Effector memory CD4-positive, alpha-beta T cell (primary cell): ENCODE measurements at regions not wholly inside any gene's neighbourhood (a gene's known extent, or its start where the extent isn't known, plus 50 kb on each side); places are given as distances from the start of the nearest gene placed in this dataset.

ENCODE experiments used
- DNase-seq, 3 donors: peaks; one replicate each; pipeline ENCODE4 v3.0.0-alpha.2; 2020
- H3K27ac ChIP-seq: 2 replicates; pipeline ENCODE4 v1.7.0; 2013; ENCODE audit warnings: mild to moderate bottlenecking, low read length, moderate library complexity; ENCODE audit not compliant: insufficient read depth, poor library complexity, severe bottlenecking
- H3K27me3 ChIP-seq: replicated peaks from 2 replicates; pipeline ENCODE4 v1.7.0; 2013; ENCODE audit warnings: mild to moderate bottlenecking, low read length; ENCODE audit not compliant: insufficient read depth, control insufficient read depth, poor library complexity, severe bottlenecking
- H3K36me3 ChIP-seq: 2 replicates; pipeline ENCODE4 v1.7.0; 2013; ENCODE audit warnings: mild to moderate bottlenecking, low read length, moderate library complexity; ENCODE audit not compliant: control insufficient read depth, insufficient read depth
- H3K4me1 ChIP-seq: 2 replicates; pipeline ENCODE4 v1.7.0; 2013; ENCODE audit warnings: low read length, mild to moderate bottlenecking; ENCODE audit not compliant: control insufficient read depth, insufficient read depth, poor library complexity, severe bottlenecking
- H3K4me3 ChIP-seq: 2 replicates; pipeline ENCODE4 v1.7.0; 2013; ENCODE audit warnings: low read length, low read depth, mild to moderate bottlenecking; ENCODE audit not compliant: insufficient read depth, poor library complexity, severe bottlenecking
- H3K9me3 ChIP-seq: 2 replicates; pipeline ENCODE4 v1.7.0; 2013; ENCODE audit warnings: mild to moderate bottlenecking, low read length, moderate library complexity; ENCODE audit not compliant: control insufficient read depth

- H3K27me3 ChIP-seq, result no peaks in the 10 kb centered on the region
- H3K9me3 ChIP-seq, result no peaks in the 10 kb centered on the region
- no peak overlapping the region for H3K27ac ChIP-seq
- DNase-seq, result no peak
- no peaks in the 10 kb centered on the region for H3K4me1 ChIP-seq
- H3K36me3 ChIP-seq, result no peaks in the 10 kb centered on the region
- H3K4me3 ChIP-seq, result no peak overlapping the region
These were observed 1491.8 kb upstream of the IGFBP7 start for GRCh38 chr4:58602022-58602421.

GRCh38 chr4:58600290-58600689 is 1490.1 kb upstream of the IGFBP7 start:
- H3K36me3 ChIP-seq, result no peaks in the 10 kb centered on the region
- no peak for DNase-seq
- H3K9me3 ChIP-seq, result no peaks in the 10 kb centered on the region
- H3K4me3 ChIP-seq, result no peak overlapping the region
- no peaks in the 10 kb centered on the region for H3K27me3 ChIP-seq
- H3K27ac ChIP-seq, result no peak overlapping the region
- H3K4me1 ChIP-seq, result no peaks in the 10 kb centered on the region

DNA sequence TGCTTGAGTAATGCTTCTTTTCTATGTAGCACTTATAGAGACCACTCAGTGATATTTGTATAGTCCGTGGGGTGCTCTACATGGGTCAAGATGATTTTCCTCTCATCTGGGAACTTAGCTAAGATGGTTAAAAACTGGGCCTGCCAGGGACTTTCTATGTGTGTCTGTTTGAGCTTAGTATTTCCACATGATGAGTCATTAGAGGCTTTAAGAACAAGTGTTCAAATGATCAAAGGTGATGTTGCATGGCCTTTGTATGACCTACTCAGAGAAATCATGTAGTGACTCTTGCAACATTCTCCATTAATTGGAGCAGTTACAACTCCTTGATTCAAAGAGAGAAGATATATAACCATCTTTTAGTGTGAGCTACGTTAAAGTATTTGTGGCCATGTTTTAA is 1480.5 kb upstream of the IGFBP7 start:
- H3K27me3 ChIP-seq, result no peaks in the 10 kb centered on the region
- no peaks in the 10 kb centered on the region for H3K9me3 ChIP-seq
- no peaks in the 10 kb centered on the region for H3K4me1 ChIP-seq
- no peak overlapping the region for H3K27ac ChIP-seq
- DNase-seq, result no peak
- no peak overlapping the region for H3K4me3 ChIP-seq
- H3K36me3 ChIP-seq, result no peaks in the 10 kb centered on the region

- no peak for DNase-seq
- Histone ChIP-seq H3K36me3 (no peaks in the 10 kb centered on the region), H3K4me1 (no peaks in the 10 kb centered on the region)
These were observed 1477.7 kb upstream of the IGFBP7 start for GRCh38 chr4:58587856-58588255.

DNA sequence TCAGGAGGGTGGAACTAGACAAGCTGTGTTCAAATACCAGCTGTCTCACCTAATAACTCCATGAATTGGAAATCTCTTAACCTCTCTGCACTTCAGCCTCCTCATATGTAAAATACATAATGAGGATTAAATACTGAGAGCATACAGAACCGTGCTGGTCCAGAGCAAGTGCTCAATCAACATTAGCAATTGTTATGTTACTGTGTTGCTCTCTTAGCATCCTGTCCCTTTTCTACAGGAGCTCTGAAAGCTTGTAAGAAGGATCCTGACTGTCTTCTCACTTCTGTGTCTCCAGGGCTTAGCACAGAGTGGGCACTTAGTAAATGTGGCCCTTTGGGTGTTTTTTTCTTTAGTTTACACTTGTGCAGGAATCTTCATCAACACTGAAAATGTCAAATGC is 1456.1 kb upstream of the IGFBP7 start:
- Histone ChIP-seq H3K27me3 (no peaks in the 10 kb centered on the region), H3K27ac (no peak overlapping the region), H3K4me1 (no peaks in the 10 kb centered on the region), H3K9me3 (peaks cover 3% of the 10 kb centered on the region), H3K36me3 (no peaks in the 10 kb centered on the region), H3K4me3 (no peak overlapping the region)
- no peak for DNase-seq

More at GRCh38 chr4:58587856-58588255, 1477.7 kb upstream of the IGFBP7 start:
- H3K27me3 ChIP-seq, result no peaks in the 10 kb centered on the region
- no peak overlapping the region for H3K4me3 ChIP-seq
- no peak overlapping the region for H3K27ac ChIP-seq
- no peaks in the 10 kb centered on the region for H3K9me3 ChIP-seq

- no peaks in the 10 kb centered on the region for H3K36me3 ChIP-seq
- H3K27me3 ChIP-seq, result no peaks in the 10 kb centered on the region
- no peak overlapping the region for H3K4me3 ChIP-seq
- H3K27ac ChIP-seq, result no peak overlapping the region
- no peak for DNase-seq
- no peaks in the 10 kb centered on the region for H3K4me1 ChIP-seq
- H3K9me3 ChIP-seq, result peaks cover 6% of the 10 kb centered on the region
These were observed 1454.7 kb upstream of the IGFBP7 start for GRCh38 chr4:58564695-58565475.

- DNase-seq, result no peak
- Histone ChIP-seq H3K4me3 (no peak overlapping the region), H3K36me3 (no peaks in the 10 kb centered on the region), H3K4me1 (no peaks in the 10 kb centered on the region), H3K27me3 (no peaks in the 10 kb centered on the region), H3K27ac (no peak overlapping the region), H3K9me3 (peaks cover 3% of the 10 kb centered on the region)
These were observed 1451.0 kb upstream of the IGFBP7 start for GRCh38 chr4:58561170-58561569.

- H3K4me1 ChIP-seq, result no peaks in the 10 kb centered on the region
- DNase-seq, result no peak
- H3K27me3 ChIP-seq, result no peaks in the 10 kb centered on the region
- no peak overlapping the region for H3K4me3 ChIP-seq
- H3K27ac ChIP-seq, result no peak overlapping the region
- H3K36me3 ChIP-seq, result no peaks in the 10 kb centered on the region
- H3K9me3 ChIP-seq, result peaks cover 3% of the 10 kb centered on the region
These were observed 1450.6 kb upstream of the IGFBP7 start for GRCh38 chr4:58560736-58561135.

DNA sequence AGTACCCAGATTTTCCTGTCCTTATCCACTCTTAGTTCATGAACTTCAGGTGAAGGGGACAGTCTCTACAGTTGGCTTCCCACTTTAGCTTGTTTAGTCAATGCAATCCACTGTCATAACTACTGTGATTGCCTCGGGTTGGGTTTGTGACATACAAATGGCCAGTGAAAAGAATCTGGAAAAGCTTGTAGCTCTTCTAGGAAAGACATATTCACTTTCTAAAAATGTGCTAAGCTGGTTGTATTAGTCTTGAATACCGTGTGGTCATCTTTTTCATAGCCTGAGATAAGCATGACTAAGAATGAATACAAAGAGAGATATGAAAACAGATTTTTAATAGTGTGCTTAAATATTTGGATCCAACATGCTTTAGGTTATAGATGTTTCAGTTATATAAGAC is 1443.5 kb upstream of the IGFBP7 start:
- no peaks in the 10 kb centered on the region for H3K36me3 ChIP-seq
- no peaks in the 10 kb centered on the region for H3K27me3 ChIP-seq
- no peak for DNase-seq
- no peaks in the 10 kb centered on the region for H3K9me3 ChIP-seq
- no peaks in the 10 kb centered on the region for H3K4me1 ChIP-seq
- no peak overlapping the region for H3K27ac ChIP-seq
- H3K4me3 ChIP-seq, result no peak overlapping the region

GRCh38 chr4:58553031-58553430 is 1442.8 kb upstream of the IGFBP7 start:
- no peaks in the 10 kb centered on the region for H3K36me3 ChIP-seq
- H3K27ac ChIP-seq, result no peak overlapping the region
- no peak for DNase-seq
- no peaks in the 10 kb centered on the region for H3K4me1 ChIP-seq
- no peaks in the 10 kb centered on the region for H3K9me3 ChIP-seq
- no peaks in the 10 kb centered on the region for H3K27me3 ChIP-seq
- no peak overlapping the region for H3K4me3 ChIP-seq
